ENCODE measurements at regions not wholly inside any gene's neighbourhood (a gene's known extent, or its start where the extent isn't known, plus 50 kb on each side); places are given as distances from the start of the nearest gene placed in this dataset.

DNA sequence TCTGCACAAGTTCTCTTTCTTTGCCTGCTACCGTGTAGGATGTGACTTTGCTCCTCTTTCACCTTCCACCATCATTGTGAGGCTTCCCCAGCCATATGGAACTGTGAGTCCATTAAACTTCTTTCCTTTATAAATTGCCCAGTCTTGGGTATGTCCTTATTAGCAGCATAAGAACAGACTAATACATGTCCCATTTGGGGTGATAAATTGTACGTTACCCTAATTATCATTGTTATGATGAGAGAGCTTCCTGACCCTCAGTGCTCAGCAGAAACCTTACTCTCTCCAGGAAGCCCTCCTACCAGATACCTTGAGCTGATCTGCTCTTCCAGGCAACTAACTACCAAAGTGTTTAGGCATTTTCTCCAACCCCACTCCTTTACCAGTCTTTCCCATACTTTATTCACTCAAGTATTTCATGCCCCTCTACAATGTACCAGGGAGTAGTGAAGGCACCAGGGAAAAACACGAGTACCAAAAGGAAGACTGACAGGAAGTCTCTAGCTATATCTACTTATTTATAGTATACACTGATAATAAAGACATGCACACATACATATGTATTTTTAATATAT is 196.2 kb downstream of the MYCN start:
- no peak for DNase-seq (ENCODE audit: low read depth)

DNA sequence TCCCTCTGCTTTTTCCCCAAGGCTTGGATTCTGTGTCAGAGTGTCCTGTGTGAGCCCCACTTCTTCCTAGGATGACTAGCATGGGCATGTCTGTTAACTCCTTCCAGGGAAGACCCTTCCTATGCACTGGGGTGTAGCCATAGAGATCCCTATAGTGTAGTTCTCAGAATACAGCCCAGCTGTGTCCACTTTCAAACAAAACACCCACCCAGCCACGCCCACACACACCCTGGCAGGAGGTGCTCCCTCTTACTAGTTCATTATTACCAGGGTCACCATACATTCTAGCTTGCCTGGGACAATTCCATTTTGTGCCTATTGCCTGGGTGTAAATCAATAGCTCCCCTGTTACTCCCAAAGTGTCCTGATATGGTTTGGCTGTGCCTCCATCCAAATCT is 195.6 kb downstream of the MYCN start:
- DNase-seq (ENCODE audit: low read depth): no peak

DNA sequence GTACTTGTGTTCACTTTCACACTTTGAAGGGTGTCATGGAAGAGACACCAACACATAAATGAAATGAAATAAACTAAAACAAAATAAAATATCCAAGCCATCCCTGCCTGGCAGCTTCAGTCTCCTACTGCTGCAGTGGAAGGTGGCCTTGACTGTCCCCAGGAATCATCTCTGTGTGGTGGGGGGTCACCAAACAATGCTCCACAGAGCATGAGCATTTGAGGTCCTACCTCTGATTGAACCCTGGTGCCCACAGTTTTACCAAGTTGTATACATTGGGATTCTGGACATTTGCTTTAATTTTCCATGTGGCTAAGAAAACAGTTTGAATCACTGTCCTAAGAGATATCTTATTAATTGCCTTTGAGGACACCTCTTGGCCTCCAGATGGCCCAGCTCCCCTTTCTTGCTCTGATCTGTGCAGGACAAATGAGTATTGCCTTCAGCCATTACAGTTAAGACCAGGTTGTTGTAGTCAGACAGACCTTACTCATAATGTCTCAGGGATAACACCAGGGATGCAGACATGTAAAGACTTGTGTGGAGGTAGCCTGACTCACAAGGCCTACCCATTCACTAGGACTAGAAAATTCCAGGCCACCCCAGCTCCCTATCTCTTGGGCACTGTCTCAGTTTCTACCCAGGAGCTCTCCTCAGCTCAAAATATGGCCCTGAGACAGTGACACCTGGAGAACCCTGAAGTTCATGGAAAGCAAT is 195.0 kb downstream of the MYCN start:
- no peak for DNase-seq (ENCODE audit: low read depth)

DNA sequence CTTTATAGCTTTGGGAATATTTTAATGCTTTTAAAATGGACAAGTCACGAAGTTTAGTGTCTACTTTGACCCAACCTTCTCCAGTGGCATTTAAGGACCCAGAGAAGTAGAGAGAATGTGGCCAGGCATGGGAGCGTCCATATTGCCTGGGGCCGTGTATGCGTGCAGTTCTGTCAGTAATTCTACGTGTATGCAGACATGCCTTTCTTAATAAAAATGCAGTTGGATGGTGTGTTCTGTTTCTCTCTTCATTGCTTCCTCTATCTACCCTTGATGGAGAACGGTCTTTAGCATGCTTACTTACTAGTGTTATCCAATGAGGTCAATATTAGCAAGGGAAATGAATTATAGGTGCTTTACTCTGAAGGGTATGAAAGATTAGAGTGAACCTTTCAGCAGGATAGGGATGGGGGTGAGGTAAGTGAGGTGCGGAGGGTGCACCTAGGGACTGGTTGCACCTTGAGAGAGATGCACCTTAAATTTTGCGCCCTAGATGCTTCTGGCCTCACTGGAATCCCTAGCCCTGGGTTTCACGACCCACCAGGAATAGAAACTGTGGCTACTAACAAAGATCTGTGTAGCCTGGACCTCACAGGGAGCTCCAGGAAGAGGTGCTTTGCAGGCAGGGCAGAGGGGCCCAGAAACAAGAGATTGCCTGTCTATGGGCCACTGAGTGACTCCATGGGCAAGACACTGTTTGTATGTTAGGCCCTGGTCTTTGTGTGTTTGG is 194.3 kb downstream of the MYCN start:
- no peak for DNase-seq (ENCODE audit: low read depth)

DNA sequence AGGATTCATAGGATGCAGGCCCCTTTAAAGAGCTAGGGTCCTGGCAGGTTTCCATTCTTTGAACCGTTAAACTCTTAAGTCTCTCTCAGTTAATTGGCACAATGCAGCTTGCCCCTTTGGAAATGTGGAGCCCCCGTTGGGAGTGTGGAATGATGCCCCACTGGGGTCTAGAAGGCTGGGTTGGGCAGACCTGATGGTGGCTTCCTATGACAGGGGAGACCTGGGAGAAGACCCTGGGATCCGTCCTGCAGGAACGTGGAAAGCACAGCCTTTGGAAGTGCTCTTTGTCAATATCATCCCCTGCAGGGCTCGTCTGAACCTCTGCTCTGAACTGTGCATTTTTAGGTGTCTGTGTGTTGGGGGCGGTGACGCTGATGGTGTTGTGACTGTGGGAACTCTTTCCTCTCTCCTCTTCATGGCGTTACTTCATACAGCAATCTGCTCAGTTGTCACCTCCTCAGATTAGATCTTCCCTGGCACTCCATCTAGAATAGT is 190.6 kb downstream of the MYCN start:
- no peak for DNase-seq (ENCODE audit: low read depth)

DNA sequence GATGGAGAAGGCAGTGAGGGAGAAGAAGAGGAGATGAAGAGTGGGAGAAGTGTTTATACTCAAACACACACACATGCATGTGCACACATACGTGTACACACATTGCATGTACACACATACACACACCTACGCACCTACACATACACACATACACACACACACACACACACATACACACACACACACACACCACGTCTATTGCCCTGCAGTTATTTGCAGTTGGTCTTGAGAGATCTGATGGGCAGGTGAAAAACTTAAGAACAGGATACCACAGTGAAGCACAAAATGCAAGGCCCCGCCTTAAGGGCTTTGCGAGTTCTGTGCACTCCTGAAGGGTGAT is 190.2 kb downstream of the MYCN start:
- no peak for DNase-seq (ENCODE audit: low read depth)

DNA sequence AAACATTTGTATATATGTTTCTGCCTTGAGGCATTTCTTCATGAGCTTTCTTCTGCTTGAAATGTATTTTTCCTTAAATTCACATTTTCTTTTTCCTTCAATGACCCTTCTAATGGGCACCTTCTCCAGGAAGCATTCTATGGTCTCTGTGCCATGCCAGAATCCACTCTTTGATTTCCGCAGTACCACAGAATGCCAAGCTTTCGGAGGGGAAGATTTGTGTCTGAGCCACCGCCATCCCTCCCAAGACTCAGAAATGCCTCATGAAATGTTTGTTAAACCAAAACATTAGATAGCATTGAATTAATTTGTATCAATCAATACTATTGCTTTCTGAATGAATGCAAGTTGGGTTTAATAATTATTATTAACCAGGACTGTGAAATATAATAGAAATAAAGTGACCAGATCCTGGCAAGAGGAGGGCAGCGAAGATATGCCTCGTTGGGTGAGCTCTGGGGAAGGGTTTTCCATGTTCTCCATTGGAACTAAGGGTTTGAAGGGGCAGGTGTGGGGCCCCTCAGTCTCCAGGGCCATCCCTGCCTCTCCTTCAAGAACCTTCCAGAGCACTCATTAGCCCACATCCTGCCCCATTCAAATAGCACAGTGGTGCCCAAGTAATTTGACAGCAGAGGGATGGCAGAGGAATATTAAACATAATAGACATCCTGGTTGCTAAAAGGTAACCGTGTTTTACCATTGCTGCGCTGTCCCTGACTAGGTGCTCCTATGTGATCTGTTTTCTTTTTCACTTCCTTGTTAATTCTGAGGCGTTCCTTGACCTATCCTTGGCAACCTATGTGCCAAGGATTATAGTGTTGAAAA is 189.6 kb downstream of the MYCN start:
- no peak for DNase-seq (ENCODE audit: low read depth)

DNA sequence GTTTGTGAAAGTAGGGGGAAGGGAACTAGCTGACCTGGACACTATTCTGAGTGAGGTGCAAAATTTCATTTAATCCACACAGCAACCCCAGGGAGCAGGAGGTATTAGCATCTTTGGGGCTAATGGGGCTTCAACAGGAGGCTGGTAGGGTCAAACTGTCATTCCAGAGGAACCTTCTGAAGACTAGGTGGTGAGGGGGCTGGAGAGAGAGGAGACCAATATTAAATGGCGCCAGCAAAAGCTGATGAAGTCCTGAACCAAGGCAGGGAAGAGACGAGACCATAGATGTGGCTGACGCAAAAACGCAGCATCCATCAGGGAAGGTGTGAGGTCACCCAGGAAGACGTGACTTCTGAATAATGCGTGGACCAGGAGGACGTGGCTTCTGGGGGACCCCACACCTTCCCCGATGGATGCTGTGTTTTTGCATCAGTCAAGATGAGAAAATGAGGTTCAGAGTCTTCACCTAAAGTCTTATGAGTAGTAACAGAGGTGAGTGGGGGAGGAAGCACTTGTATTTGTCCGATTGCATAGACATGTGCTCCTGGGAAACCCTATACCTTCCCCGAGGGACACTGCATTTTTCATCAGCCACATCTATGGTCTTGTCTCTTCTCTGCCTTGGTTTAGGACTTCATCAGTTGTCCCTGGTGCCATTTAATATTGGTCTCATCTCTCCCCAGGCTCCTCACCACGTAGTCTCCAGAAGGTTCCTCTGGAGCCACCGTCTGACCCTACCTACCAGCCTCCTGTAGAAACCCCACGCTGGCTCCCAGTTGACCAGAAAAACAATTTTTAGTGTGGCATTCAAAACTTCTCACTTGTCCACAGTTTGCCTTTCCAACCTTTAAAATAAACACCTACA is 188.6 kb downstream of the MYCN start:
- no peak for DNase-seq (ENCODE audit: low read depth)

DNA sequence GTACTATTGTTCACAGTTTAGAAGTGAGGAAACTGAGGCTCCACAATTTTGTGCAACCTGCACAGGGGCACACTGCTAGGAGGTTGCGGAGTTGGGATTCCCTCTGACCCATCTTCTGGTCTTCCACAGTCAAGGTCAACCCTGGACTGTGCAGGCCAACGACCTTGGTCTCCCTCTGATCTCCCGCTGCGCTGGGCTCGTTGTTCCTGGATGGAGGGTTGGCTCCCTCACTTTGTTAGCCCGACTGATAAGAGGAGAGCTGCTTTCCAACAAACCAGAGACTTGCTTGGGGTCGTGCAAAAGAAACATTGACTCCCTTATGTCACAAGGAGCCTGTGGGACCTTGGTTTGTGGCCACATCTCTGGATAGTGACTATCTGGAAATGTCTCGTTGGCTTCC is 187.6 kb downstream of the MYCN start:
- no peak for DNase-seq (ENCODE audit: low read depth)

DNA sequence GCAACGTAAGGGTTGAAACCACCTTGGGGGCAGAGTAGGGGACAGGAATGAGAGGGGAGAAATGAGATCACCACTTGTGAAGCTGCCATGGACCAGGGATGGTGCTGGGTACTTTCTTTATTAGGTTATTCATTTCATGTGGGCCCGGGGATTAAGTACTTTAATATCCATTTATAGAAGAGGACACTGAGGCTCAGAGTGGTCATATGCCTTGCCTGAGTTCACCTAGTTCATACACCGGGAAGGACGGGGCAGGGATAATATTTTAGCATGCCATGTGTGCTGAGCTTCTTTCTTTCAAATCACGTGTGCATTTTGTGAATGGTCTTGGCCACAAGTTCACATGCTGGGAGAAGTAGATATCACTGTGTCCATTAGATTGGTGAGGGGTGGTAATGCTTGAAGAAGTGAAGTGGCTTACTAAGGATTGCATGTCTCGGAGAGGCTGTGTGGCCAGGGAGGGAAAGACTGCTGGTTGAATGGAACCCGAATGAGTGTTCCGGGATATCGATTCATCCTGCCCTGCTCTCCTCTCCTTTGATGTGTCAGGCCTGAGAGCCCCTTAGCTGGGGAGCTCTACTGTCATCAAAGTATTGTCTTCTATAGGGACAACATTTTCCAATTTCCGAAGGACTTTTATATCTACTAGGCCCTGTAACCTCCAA is 187.1 kb downstream of the MYCN start:
- DNase-seq (ENCODE audit: low read depth): no peak

DNA sequence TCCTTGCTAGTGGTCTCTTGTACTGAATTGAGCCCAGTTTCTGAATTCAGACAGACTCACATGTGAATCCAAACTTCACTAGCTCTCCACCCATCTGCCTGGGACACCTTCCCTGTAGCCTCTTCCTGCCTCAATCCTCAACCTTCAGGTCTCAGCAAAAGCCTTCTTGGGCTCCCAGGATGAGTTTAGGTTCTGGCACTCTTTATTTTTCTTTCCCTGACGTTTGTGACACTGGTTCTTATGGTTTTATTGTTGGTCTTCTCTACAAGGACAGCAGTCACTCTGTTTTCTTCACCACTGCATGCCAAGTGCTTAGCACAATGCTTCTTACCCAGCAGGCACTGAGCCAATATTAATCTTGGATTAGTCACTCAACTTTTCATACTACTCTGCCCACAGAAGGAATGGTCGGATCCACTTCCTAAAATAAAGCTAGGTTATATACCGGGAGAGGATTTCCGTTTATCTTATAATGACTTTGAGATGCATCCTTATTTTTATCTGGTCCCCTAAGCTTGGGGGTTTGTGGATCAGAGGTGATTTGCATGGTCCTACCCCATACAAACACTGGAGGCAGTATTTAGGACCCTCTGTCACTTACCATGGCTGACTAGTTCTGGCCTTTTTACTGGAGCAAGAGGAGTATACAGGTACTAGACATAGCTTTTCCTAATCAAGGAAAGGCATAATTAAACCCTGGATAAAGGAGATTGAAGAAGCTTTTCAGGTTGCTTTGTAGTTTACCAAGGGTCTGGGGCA is 186.3 kb downstream of the MYCN start:
- no peak for DNase-seq (ENCODE audit: low read depth)

DNA sequence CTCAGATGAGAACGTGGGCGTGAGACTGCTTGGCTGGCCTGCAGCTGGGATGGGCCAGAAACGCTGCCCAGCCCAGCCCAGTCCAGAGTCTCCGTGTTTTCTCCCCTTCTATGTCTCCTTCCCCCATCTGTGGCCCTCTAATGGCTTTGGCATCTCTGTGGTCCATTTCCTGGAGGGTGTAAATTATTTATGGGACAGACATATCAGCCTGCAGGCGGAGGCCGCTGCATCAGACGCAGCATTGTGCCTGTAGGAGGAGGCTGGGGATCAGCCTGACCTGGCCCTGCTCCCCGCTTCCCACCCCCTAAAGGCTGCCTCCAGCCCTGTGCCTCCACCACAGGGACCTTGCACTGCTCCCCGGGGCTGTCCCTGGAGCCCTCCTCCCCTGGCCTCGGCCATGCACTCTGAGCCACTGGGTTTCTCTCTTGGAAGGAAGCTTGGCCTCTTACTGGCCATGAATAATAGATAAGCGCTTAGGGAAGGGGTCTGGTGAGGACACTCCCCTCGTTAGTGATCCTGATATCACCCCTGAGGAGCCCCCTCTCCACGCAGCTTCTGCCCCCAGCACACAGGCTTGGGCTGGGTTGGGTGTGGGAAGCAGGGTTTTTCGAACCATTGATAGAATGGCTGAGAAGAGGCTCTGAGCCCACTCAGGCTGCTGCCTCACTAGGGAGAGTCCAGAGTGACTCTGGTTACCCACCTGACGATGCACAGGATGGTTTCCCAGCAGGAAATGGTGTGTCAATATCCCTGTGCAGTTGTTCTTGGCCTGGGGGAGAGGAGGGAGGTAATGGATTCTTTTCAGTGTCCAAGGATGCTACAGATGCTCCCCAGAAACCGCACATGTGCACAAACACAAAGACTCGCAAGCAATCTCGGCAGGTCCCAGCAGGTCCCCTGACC is 185.5 kb downstream of the MYCN start:
- no peak for DNase-seq (ENCODE audit: low read depth)

DNA sequence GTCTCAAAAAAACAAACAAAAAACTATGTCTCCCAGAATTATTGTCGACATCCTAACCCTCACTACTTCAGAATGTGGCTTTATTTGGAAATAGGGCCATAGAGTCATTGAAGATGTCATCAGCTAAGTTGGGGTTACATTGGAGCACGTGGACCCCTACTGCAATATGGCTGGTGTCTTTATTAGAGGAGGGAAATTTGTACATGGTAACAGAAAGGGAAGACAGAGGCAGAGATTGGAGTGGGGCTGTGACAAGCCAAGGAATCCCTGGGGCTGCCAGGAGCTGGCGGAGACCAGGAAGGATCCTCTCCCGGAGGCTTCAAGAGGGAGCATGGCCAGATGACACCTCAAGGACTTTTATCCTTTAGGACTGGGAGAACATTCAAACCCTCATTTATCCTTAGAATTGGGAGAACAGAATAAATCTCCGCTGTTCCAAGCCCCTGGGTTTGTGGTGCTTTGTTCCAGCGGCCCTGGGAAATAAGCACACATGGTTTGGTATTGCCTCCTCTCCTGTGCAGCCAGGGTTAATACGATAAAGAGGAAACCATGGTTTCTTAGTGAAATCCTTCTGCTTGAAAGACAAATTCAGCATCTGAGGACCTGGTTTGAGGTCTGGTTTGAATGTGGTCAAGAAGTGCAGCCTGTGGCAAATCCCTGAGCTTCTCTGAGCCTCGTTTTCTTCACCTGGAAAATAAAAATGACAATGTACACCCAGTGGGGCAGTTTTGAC is 184.7 kb downstream of the MYCN start:
- DNase-seq (ENCODE audit: low read depth): no peak

DNA sequence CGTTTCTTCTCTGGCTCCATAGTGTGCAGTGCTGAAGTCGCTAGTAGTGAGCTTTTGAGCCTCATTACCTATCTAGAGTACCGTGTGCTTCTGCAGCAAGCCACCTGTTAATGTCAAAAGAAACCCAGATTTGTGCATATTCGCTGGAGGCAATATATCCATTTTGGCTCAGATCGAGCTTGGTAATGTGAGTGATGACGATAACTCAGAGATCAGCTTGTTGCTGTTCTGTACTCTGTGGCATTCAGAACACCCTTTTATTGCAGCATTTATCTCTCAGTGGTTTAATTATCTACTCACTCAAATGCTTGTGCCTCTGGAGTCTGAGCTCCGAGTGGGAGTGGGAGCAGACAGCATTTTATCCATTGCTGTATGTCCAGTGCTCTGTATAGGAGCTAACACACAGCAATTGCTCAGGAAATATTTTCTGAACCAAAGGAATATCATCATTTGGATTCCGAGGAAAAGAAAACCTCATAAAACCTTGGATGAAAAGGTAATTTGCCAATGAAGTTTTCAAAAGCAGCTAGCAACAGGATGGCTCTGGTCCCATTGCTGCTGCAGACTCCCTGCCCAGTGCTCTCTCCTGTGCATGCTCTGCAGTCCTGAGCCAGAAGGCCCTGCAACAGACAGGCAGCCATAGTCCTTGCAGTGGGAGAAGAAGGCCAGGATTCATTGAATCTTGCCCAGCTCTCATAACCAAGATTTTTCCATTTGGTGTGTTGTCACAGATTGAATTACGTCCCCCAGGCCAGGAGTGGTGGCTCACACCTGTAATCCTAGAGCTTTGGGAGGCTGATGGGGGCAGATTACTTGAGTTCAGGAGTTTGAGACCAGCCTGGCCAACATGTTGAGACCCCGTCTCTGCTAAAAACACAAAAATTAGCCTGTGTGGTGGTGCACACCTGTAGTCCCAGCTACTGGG is 183.8 kb downstream of the MYCN start:
- DNase-seq (ENCODE audit: low read depth): no peak

DNA sequence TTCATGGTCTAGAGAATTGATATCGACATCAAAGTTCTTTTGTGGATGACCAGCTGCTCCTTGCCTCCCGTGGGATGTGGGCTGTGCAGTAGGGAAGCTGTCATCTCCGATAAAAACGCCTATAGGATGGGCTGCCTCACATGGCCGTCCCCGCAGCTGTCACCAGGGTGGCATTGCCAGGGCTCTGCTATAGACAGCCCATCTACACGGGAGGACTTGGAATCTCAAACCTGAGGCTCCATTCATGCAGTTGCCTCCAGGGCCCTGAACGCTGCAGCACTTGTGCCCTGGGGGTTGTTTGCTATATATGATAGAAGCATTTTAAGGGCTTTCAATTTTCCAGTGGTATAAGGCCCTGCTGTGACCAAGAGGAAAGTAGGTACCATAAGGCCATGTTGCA is 183.1 kb downstream of the MYCN start:
- no peak for DNase-seq (ENCODE audit: low read depth)

DNA sequence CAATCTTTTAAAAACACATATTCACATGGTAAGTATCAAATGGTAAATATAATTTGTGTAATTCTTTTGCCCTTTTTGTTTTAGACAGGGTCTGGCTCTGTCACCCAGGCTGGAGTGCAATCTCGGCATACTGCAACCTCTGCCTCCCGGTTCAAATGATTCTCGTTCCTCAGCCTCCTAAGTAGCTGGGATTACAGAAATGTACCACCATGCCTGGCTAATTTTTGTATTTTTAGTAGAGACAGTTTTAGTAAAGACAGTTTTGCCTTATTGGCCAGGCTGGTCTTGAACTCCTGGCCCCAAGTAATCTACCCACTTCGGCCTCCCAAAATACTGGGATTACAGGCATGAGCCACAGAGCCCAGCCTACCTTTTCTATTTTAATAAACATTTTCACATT is 182.2 kb downstream of the MYCN start:
- DNase-seq (ENCODE audit: low read depth): no peak

DNA sequence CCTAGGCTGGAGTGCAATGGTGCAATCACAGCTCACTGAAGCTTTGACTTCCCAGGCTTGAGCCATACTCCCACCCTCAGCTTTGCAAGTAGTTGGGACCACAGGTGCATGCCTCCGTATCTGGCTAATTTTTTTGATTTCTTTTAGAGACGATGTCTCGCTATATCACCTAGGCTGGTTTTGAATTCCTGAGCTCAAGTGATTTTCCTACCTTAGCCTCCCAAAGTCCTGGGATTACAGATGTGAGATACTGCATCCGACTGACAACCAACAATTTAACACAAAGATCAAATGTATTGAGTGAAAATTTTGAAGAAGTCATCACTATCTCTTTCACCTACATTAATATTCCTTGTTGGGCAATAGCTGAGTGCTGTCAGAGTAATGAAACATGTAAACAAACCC is 181.6 kb downstream of the MYCN start:
- no peak for DNase-seq (ENCODE audit: low read depth)

Measured in stimulated activated CD8-positive, alpha-beta memory T cell treated with anti-CD3 and anti-CD28 coated beads, Interleukin-15, amount 100 ng/mL, for 1 hour (primary cell).